ENCODE measurements at regions not wholly inside any gene's neighbourhood (a gene's known extent, or its start where the extent isn't known, plus 50 kb on each side); places are given as distances from the start of the nearest gene placed in this dataset.

- no TSS peak for BruUV-seq (replicated peaks)
- no peaks in the 10 kb centered on the region for H3K9me3 ChIP-seq (replicated peaks; ENCODE audit: control insufficient read depth, insufficient read depth, low read length)
- H3K9ac ChIP-seq (ENCODE audit: control insufficient read depth, insufficient read depth, low read length): no peak overlapping the region
- SMC1A ChIA-PET (ENCODE audit: uncharacterized antibody, unreplicated experiment): interaction anchor here (1.0 to 5.0 kb wide), 3 partner anchors 83 to 116 kb away, joined by 3 to 74 read pairs (median 4); no protein-coding TSS in a partner anchor
- 72% methylated on average over 2 of the region's 2 CpGs for WGBS (ENCODE audit: insufficient coverage, insufficient replicate concordance, low lambda C conversion rate, missing lambda C conversion rate)
- no peak for ATAC-seq
- FAIRE-seq: no peak
- H3K36me3 ChIP-seq (ENCODE audit: control insufficient read depth in 2 of 2, insufficient read depth in 2 of 2, low read length in 1 of 2): no peaks in the 10 kb centered on the region
- intact Hi-C loops (cut with micrococcal nuclease; ENCODE audit: unreplicated experiment) (loop anchor here (10.0 kb wide), 1 partner anchor 299 kb away; no protein-coding TSS in a partner anchor), in situ Hi-C loops (cut with MboI) (loop anchor here (5.0 kb wide), 1 partner anchor 87 kb away; no protein-coding TSS in a partner anchor)
- RAD21 ChIA-PET (ENCODE audit: unreplicated experiment): interaction anchor here (0.7 to 7.1 kb wide), 3 partner anchors 18 to 91 kb away, joined by 3 to 94 read pairs (median 3); no protein-coding TSS in a partner anchor
- H3K4me2 ChIP-seq (ENCODE audit: control insufficient read depth, insufficient read depth): no peak overlapping the region
- no peak overlapping the region for H2AFZ ChIP-seq (ENCODE audit: control insufficient read depth, low read depth, low read length)
- no peaks in the 10 kb centered on the region for H4K20me1 ChIP-seq (ENCODE audit: control insufficient read depth, insufficient read depth)
- no peaks in the 10 kb centered on the region for H3K4me1 ChIP-seq (ENCODE audit: control insufficient read depth, insufficient read depth, low read length)
- TF ChIP-seq EP300 (IDR thresholded peaks at IDR 0.05; ENCODE audit: borderline replicate concordance in 1 of 2, control insufficient read depth in 1 of 2, low read depth in 2 of 2, low read length in 2 of 2) (no peak), JUNB (IDR thresholded peaks at IDR 0.05) (no peak), KLF5 (IDR thresholded peaks at IDR 0.05; ENCODE audit: partially characterized antibody) (no peak), HDAC2 (IDR thresholded peaks at IDR 0.05) (no peak), TCF12 (IDR thresholded peaks at IDR 0.05; ENCODE audit: low read depth, low read length) (no peak), RAD21 (IDR thresholded peaks at IDR 0.05; ENCODE audit: insufficient read depth, low read depth, low read length) (no peak), TARDBP (IDR thresholded peaks at IDR 0.05; ENCODE audit: borderline replicate concordance) (no peak), POU2F2 (IDR thresholded peaks at IDR 0.05; ENCODE audit: borderline replicate concordance, low read depth, low read length) (no peak), CREB1 (IDR thresholded peaks at IDR 0.05; ENCODE audit: low read depth) (no peak), CBFB (IDR thresholded peaks at IDR 0.05; ENCODE audit: low read depth) (no peak), CHD1 (IDR thresholded peaks at IDR 0.05; ENCODE audit: low read depth, low read length) (no peak), IKZF2 (IDR thresholded peaks at IDR 0.05) (no peak), ZBTB4 (CRISPR knock-in tag; IDR thresholded peaks at IDR 0.05) (no peak), SKIL (IDR thresholded peaks at IDR 0.05; ENCODE audit: low read depth, poor library complexity, severe bottlenecking) (no peak), NR2F1 (conservative IDR thresholded peaks at IDR 0.05) (no peak), EED (IDR thresholded peaks at IDR 0.05; ENCODE audit: low read depth) (no peak), HCFC1 (IDR thresholded peaks at IDR 0.05; ENCODE audit: low read length) (no peak), HDAC6 (IDR thresholded peaks at IDR 0.05; ENCODE audit: unreplicated experiment) (no peak)
- POLR2A ChIA-PET: interaction anchor here (1.0 kb wide), 1 partner anchor 92 kb away, joined by 3 read pairs; no protein-coding TSS in a partner anchor
- no peak overlapping the region for H3K4me3 ChIP-seq
- no peak for DNase-seq (ENCODE audit: low read depth, low spot score)
- CTCF ChIA-PET: interaction anchor here (1.0 to 6.7 kb wide), 9 partner anchors 29 to 297 kb away, joined by 3 to 136 read pairs (median 4); no protein-coding TSS in a partner anchor
- no peak overlapping the region for H3K27ac ChIP-seq (ENCODE audit: control insufficient read depth, insufficient read depth)
- H3K27me3 ChIP-seq (replicated peaks in 1 of 2; ENCODE audit: control insufficient read depth in 2 of 2, insufficient read depth in 2 of 2, low read length in 1 of 2): no peaks in the 10 kb centered on the region
- no peaks in the 10 kb centered on the region for H3K79me2 ChIP-seq (ENCODE audit: control insufficient read depth, insufficient read depth, low read length)
Measured at GRCh38 chr3:8325306-8325705, 176.3 kb upstream of the LMCD1 start.
